ENCODE measurements at regions not wholly inside any gene's neighbourhood (a gene's known extent, or its start where the extent isn't known, plus 50 kb on each side); places are given as distances from the start of the nearest gene placed in this dataset.
"Not testable (repeated sequence)": the region's sequence is repeated elsewhere in the genome, so short reads cannot be mapped to it uniquely, and the experiment has no call there.

DNA sequence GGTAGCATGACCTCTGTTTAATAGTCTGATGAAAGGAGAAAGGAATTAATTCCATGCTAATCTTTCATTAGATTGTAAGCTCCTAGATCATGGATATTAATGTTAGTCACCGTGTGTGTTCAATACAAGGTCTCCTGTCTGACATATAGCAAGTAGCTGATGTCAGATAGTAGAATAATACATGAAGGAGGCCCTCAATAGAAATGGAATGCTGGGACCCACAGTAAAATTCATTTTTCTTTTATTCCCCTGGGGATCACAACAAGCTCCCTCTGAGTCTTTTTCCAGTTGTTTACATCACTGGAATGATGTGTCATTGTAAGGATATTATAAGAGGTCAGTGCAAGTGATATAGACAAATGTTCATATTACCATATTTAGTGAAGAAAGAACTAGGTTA is 240.3 kb upstream of the TRPC7 start:
- DNase-seq = no peak
- Mint-ChIP-seq H3K27me3 (no peaks in the 10 kb centered on the region), H3K9me3 (peaks cover 6% of the 10 kb centered on the region), H3K4me3 (no peak overlapping the region), H3K27ac (no peak overlapping the region), H3K4me1 (no peaks in the 10 kb centered on the region), H3K36me3 (no peaks in the 10 kb centered on the region)
- POLR2A ChIA-PET = no interaction called here
- no peak for ATAC-seq (ENCODE audit: low read depth)

DNA sequence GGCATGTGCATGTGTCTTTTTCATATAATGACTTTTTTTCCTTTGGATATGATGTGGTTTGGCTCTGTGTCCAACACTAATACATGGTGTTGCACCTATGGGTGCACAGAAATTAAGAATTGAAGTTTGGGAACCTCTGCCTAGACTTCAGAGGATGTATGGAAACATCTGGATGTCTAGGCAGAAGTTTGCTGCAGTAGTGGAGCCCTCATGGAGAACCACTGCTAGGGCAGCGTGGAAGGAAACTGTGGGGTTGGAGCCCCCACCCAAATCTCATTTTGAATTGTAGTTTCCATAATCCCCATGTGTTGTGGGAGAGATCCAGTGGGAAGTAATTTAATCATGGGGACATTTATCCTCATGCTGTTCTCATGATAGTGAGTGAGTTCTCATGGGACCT is 235.0 kb upstream of the TRPC7 start:
- H3K36me3 Mint-ChIP-seq = no peaks in the 10 kb centered on the region
- no peak for ATAC-seq (ENCODE audit: low read depth)
- no peak overlapping the region for H3K4me3 Mint-ChIP-seq
- DNase-seq = no peak
- no peaks in the 10 kb centered on the region for H3K4me1 Mint-ChIP-seq
- H3K27ac Mint-ChIP-seq = no peak overlapping the region
- POLR2A ChIA-PET = no interaction called here
- no peaks in the 10 kb centered on the region for H3K27me3 Mint-ChIP-seq
- H3K9me3 Mint-ChIP-seq = peaks cover 10% of the 10 kb centered on the region

DNA sequence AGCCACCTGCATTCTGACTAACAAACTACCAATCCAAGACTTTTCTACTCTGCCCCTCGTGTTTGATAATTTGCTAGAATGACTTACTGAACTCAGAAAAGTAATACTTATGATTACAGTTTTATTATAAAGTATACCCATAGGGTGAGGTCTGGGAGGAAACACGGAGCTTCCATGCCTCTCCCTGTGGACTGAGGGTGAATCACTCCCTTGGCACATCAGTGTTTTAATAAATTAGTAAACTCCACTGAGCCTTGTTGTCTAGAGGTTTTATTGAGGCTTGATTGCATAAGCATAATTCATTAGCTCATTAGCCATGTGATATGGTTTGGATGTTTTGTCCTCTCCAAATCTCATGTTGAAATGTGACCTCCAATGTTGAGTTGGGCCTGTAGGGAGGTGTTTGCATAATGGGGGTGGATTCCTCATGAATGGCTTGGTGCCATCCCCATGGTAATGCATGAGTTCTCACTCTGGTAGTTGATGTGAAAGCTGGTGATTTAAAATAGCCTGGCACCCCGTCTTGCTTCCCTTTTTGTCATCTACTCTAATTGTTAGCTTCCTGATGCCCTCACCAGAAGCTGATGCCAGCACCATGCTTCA is 233.6 kb upstream of the TRPC7 start:
- H3K9me3 Mint-ChIP-seq = peaks cover 10% of the 10 kb centered on the region
- POLR2A ChIA-PET = no interaction called here

DNA sequence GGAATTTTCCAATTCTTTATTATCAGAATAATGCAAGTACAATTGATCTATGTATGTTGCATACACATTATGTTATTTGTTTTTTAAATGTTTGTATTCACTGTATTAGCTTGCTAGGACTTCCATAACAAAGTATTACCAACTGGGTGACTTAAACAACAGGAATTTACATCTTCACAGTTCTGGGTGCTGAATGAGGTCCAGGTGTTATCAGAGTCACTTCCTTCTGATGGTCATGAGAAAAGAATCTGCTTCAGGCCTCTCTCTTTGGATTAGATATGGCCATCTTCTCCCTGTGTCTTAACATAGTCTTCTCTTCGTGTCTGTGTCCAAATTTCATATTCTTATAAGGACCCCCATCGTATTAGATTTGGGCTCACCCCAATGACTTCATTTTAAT is 229.1 kb upstream of the TRPC7 start:
- no peak for DNase-seq
- Mint-ChIP-seq H3K27ac (no peak overlapping the region), H3K4me1 (no peaks in the 10 kb centered on the region), H3K9me3 (peaks cover 3% of the 10 kb centered on the region), H3K36me3 (no peaks in the 10 kb centered on the region), H3K27me3 (no peaks in the 10 kb centered on the region), H3K4me3 (no peak overlapping the region)
- POLR2A ChIA-PET = no interaction called here
- ATAC-seq (ENCODE audit: low read depth) = no peak

More for the DNA sequence above, 233.6 kb upstream of the TRPC7 start:
- DNase-seq (no peak), ATAC-seq (ENCODE audit: low read depth) (no peak)
- H3K36me3 Mint-ChIP-seq = no peaks in the 10 kb centered on the region
- no peaks in the 10 kb centered on the region for H3K27me3 Mint-ChIP-seq
- no peak overlapping the region for H3K27ac Mint-ChIP-seq
- no peak overlapping the region for H3K4me3 Mint-ChIP-seq
- no peaks in the 10 kb centered on the region for H3K4me1 Mint-ChIP-seq

GRCh38 chr5:136590581-136590980 is 225.2 kb upstream of the TRPC7 start:
- no peaks in the 10 kb centered on the region for H3K4me1 Mint-ChIP-seq
- DNase-seq = no peak

GRCh38 chr5:136586196-136586595 is 220.9 kb upstream of the TRPC7 start:
- DNase-seq (no peak), ATAC-seq (ENCODE audit: low read depth) (no peak)
- no peaks in the 10 kb centered on the region for H3K4me1 Mint-ChIP-seq
- no peak overlapping the region for H3K4me3 Mint-ChIP-seq
- H3K36me3 Mint-ChIP-seq = no peaks in the 10 kb centered on the region
- no peaks in the 10 kb centered on the region for H3K27me3 Mint-ChIP-seq
- POLR2A ChIA-PET = no interaction called here
- H3K9me3 Mint-ChIP-seq = peaks cover 4% of the 10 kb centered on the region
- H3K27ac Mint-ChIP-seq = no peak overlapping the region

More at GRCh38 chr5:136590581-136590980, 225.2 kb upstream of the TRPC7 start:
- Mint-ChIP-seq H3K9me3 (peaks cover 2% of the 10 kb centered on the region), H3K4me3 (no peak overlapping the region), H3K27ac (no peak overlapping the region), H3K27me3 (no peaks in the 10 kb centered on the region), H3K36me3 (no peaks in the 10 kb centered on the region)
- no peak for ATAC-seq (ENCODE audit: low read depth)
- POLR2A ChIA-PET = no interaction called here

DNA sequence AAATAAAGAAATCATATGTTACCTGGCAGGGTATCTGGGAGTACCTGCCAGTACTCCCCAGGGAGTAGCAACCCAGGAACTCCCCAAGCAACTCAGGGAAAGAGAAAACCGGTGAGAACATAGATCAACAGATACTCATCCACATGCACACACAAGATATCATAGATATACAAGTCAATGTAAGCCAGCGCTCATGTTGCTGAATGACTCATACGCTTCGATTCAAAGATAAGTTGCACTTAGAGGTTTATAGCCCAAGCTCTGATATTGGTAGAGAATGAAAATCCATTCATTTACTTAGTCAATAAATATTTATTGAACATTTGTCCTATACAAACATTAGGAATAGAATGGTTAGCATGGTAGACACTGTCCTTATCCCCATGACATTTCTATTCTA is 219.1 kb upstream of the TRPC7 start:
- H3K36me3 Mint-ChIP-seq = no peaks in the 10 kb centered on the region
- no peak for ATAC-seq (ENCODE audit: low read depth)
- no peak overlapping the region for H3K4me3 Mint-ChIP-seq
- peaks cover 2% of the 10 kb centered on the region for H3K9me3 Mint-ChIP-seq
- no peak overlapping the region for H3K27ac Mint-ChIP-seq
- no peaks in the 10 kb centered on the region for H3K27me3 Mint-ChIP-seq
- POLR2A ChIA-PET = no interaction called here
- no peaks in the 10 kb centered on the region for H3K4me1 Mint-ChIP-seq
- DNase-seq = no peak

- Mint-ChIP-seq H3K36me3 (no peaks in the 10 kb centered on the region), H3K4me1 (no peaks in the 10 kb centered on the region)
- POLR2A ChIA-PET = no interaction called here
Observed at GRCh38 chr5:136579238-136579637, 213.9 kb upstream of the TRPC7 start.

DNA sequence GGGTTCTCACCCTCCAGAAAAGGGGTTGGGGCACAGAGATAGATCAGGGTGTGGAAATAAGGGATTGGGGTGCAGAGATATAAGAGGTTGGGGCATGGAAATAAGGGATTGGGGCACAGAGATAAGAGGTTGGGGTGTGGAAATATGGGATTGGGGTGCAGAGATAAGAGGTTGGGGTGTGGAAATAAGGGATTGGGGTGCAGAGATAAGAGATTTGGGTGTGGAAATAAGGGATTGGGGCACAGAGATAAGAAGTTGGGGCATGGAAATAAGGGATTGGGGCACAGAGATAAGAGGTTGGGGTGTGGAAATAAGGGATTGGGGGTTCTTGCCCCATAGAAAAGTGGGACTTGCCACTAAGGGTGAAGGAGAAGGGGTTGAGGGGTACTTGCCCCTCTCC is 204.5 kb upstream of the TRPC7 start:
- H3K4me1 Mint-ChIP-seq; ATAC-seq (ENCODE audit: low read depth); H3K27ac Mint-ChIP-seq; H3K36me3 Mint-ChIP-seq; H3K27me3 Mint-ChIP-seq; DNase-seq; H3K9me3 Mint-ChIP-seq; H3K4me3 Mint-ChIP-seq; POLR2A ChIA-PET: not testable (repeated sequence)

More at GRCh38 chr5:136579238-136579637, 213.9 kb upstream of the TRPC7 start:
- Mint-ChIP-seq H3K27ac (no peak overlapping the region), H3K27me3 (no peaks in the 10 kb centered on the region), H3K4me3 (no peak overlapping the region), H3K9me3 (no peaks in the 10 kb centered on the region)
- no peak for DNase-seq
- no peak for ATAC-seq (ENCODE audit: low read depth)

DNA sequence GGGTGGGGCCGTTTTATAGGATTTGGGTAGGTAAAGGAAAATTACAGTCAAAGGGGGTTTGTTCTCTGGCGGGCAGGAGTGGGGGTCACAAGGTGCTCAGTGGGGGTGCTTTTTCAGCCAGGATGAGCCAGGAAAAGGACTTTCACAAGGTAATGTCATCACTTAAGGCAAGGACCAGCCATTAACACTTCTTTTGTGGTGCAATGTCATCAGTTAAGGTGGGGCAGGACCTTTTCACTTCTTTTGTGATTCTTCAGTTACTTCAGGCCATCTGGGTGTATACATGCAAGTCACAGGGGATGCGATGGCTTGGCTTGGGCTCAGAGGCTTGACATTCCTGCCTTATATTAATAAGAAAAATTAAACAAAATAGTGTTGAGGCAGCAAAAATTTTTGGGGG is 200.1 kb upstream of the TRPC7 start:
- H3K27me3 Mint-ChIP-seq; H3K36me3 Mint-ChIP-seq; H3K4me3 Mint-ChIP-seq; H3K4me1 Mint-ChIP-seq; POLR2A ChIA-PET; ATAC-seq (ENCODE audit: low read depth); H3K27ac Mint-ChIP-seq; H3K9me3 Mint-ChIP-seq; DNase-seq: not testable (repeated sequence)

DNA sequence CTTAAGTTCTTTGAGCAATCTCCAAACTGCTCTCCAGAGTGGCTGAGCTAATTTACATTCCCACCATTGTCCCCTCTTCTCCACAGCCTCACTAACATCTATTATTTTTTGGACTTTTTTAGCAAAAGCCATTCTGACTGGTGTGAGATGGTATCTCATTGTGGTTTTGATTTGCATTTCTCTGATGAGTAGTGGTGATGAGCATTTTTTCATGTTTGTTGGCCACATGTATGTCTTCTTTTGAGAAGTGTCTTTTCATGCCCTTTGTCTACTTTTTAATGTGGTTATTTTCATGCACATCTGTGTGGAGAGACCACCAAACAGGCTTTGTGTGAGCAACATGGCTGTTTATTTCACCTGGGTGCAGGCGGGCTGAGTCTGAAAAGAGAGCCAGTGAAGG is 199.7 kb upstream of the TRPC7 start:
- H3K4me3 Mint-ChIP-seq; H3K4me1 Mint-ChIP-seq; H3K27ac Mint-ChIP-seq; H3K9me3 Mint-ChIP-seq; ATAC-seq (ENCODE audit: low read depth); H3K36me3 Mint-ChIP-seq; POLR2A ChIA-PET; H3K27me3 Mint-ChIP-seq; DNase-seq: not testable (repeated sequence)

- H3K27ac Mint-ChIP-seq; ATAC-seq (ENCODE audit: low read depth); H3K4me1 Mint-ChIP-seq; H3K36me3 Mint-ChIP-seq; H3K27me3 Mint-ChIP-seq; DNase-seq; H3K4me3 Mint-ChIP-seq; H3K9me3 Mint-ChIP-seq; POLR2A ChIA-PET: not testable (repeated sequence)
Observed at GRCh38 chr5:136564431-136564830, 199.1 kb upstream of the TRPC7 start.

DNA sequence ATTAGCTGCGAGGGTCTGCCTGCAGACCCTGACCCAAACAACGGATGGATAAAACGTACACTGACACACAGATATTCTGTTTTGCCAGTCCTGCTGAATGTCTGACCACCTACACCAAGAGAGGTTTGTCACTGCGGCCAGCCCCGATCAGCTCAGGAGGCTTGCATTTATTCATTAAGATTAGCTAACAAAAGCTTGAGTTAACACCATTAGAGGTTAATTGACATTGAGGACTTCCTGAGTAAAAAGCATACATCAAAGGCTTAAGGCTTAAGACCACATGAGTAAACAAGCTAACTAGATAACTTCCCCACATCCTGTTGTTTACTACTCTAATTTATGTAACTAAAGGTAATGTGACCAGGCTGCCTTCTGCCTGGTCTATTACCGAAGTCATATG is 198.1 kb upstream of the TRPC7 start:
- Mint-ChIP-seq H3K27me3 (no peaks in the 10 kb centered on the region), H3K27ac (no peak overlapping the region), H3K36me3 (no peaks in the 10 kb centered on the region), H3K4me3 (no peak overlapping the region), H3K9me3 (peaks cover 5% of the 10 kb centered on the region), H3K4me1 (no peaks in the 10 kb centered on the region)
- POLR2A ChIA-PET = no interaction called here
- DNase-seq (no peak), ATAC-seq (ENCODE audit: low read depth) (no peak)

DNA sequence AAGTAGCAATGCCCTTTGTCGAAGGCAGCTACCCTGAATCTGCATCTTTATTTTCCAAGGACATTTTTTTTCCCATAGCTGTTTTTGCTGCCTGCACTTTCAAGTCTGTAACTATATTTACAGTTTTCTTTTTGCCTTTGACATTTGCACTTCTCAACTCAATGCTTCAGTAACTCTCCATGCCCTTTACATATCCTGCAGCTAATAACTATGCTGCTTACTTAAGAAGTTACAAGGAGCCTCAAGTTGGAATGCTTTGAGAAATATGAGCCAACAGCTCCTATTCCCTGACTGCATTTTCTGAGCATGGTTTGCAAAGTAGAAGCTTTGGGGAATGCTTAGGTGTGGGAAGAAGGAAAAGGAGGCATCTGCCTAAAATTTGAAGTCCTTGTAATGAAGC is 194.8 kb upstream of the TRPC7 start:
- POLR2A ChIA-PET = no interaction called here
- no peak for DNase-seq
- Mint-ChIP-seq H3K27me3 (no peaks in the 10 kb centered on the region), H3K36me3 (no peaks in the 10 kb centered on the region), H3K27ac (no peak overlapping the region), H3K9me3 (peaks cover 6% of the 10 kb centered on the region), H3K4me1 (no peaks in the 10 kb centered on the region), H3K4me3 (no peak overlapping the region)
- no peak for ATAC-seq (ENCODE audit: low read depth)

DNA sequence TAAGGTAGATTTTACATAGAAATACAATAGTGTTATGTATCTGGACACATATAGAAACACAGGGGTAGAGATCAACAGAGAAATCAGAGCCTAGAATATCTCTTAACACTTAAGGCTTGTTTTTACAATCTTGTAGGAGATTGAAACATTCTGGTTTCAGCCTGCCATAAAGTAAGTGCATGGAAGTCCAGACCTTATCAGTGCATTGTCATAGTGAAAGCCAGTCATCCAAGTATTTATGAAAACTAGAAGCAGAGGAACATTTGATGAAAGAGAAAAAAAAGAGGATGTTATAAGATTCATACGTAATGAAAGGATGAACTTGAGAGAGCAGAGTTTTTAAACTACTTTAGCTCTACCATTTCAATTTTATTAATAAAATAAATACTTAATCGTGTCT is 194.3 kb upstream of the TRPC7 start:
- POLR2A ChIA-PET = no interaction called here
- H3K27me3 Mint-ChIP-seq = no peaks in the 10 kb centered on the region
- no peaks in the 10 kb centered on the region for H3K36me3 Mint-ChIP-seq
- H3K4me3 Mint-ChIP-seq = no peak overlapping the region
- DNase-seq = no peak
- H3K27ac Mint-ChIP-seq = no peak overlapping the region
- H3K9me3 Mint-ChIP-seq = peaks cover 6% of the 10 kb centered on the region
- ATAC-seq (ENCODE audit: low read depth) = no peak
- H3K4me1 Mint-ChIP-seq = no peaks in the 10 kb centered on the region
